ENCODE measurements at regions not wholly inside any gene's neighbourhood (a gene's known extent, or its start where the extent isn't known, plus 50 kb on each side); places are given as distances from the start of the nearest gene placed in this dataset.

DNA sequence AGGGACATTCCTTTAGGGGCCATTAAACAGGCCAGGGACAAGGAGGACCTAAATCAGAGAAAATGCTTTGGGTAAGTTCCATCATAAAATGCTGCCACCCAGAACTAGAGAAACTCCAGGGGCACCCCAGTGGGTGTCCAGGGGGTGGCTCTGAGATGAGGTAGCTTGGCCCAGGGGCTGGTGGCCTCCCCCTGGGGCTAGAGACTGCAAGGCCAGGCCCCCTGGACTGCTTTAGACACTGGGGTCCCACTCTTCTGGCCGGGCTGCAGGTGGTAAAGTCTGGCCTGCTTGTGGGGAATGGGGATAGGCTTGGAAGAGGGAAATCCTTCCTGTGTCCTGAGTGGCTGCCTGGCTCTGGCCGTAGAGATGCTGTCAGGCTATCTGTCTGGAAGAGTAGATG lies 169.6 kb upstream of the PODXL start:
- TF ChIP-seq, protein P1, sequence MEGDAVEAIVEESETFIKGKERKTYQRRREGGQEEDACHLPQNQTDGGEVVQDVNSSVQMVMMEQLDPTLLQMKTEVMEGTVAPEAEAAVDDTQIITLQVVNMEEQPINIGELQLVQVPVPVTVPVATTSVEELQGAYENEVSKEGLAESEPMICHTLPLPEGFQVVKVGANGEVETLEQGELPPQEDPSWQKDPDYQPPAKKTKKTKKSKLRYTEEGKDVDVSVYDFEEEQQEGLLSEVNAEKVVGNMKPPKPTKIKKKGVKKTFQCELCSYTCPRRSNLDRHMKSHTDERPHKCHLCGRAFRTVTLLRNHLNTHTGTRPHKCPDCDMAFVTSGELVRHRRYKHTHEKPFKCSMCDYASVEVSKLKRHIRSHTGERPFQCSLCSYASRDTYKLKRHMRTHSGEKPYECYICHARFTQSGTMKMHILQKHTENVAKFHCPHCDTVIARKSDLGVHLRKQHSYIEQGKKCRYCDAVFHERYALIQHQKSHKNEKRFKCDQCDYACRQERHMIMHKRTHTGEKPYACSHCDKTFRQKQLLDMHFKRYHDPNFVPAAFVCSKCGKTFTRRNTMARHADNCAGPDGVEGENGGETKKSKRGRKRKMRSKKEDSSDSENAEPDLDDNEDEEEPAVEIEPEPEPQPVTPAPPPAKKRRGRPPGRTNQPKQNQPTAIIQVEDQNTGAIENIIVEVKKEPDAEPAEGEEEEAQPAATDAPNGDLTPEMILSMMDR (IDR thresholded peaks at IDR 0.05; ENCODE audit: insufficient read depth, low read depth, low read length), result no peak
- TF ChIP-seq EZH2 (IDR thresholded peaks at IDR 0.05; ENCODE audit: insufficient read depth, low read length), result no peak

Data from astrocyte (in vitro differentiated cells and primary cell).